ENCODE measurements at regions not wholly inside any gene's neighbourhood (a gene's known extent, or its start where the extent isn't known, plus 50 kb on each side); places are given as distances from the start of the nearest gene placed in this dataset.
"Not testable (repeated sequence)": the region's sequence is repeated elsewhere in the genome, so short reads cannot be mapped to it uniquely, and the experiment has no call there.

DNA sequence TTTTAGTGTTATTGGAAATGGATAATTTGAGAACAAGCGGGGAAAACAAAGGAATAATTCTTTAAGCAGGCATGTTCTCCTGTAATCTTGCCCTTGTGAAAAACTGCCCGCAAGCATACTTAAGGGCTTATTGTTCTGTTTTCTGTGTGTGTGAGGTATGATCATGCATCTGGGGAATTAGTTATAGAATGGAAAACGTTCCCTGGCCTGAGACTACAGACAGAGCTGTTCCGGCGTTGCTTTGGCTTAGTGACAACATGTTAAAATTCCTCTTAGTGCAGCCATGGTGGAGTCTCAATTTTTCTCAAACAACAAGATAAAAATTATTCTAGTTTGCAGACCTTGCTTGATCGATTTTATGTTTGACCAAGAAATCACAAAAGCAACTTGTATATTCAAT, 560.2 kb upstream of the SPRY2 start:
- Mint-ChIP-seq H3K4me1 (no peaks in the 10 kb centered on the region), H3K27me3 (no peaks in the 10 kb centered on the region), H3K9me3 (peaks cover 3% of the 10 kb centered on the region), H3K36me3 (no peaks in the 10 kb centered on the region), H3K27ac (no peak overlapping the region), H3K4me3 (no peak overlapping the region)
- ATAC-seq (ENCODE audit: low read depth): no peak
- DNase-seq (ENCODE audit: low spot score in 2 of 2): no peak

DNA sequence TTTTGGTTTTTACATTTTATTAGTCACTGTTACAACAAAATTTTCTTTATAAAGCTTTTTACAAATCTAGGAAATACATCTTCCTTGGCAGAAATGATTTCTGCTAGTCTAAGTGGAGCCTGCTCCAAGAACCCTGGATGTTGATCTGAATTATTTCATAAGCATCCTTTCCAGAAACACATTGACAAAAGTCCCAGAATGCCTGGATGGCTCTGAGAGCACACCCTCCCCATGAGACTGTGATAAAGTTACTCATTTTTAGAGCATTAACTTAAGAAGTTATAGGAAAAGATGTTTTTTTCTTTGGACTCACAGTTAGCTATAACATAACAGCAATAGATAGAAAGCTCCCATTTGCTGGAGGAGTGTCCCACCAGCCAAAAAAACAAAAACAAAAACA, 559.6 kb upstream of the SPRY2 start:
- no peak for DNase-seq (ENCODE audit: low spot score in 2 of 2)
- Mint-ChIP-seq H3K27ac (no peak overlapping the region), H3K4me3 (no peak overlapping the region), H3K36me3 (no peaks in the 10 kb centered on the region), H3K9me3 (peaks cover 3% of the 10 kb centered on the region), H3K4me1 (no peaks in the 10 kb centered on the region), H3K27me3 (no peaks in the 10 kb centered on the region)
- ATAC-seq (ENCODE audit: low read depth): no peak

DNA sequence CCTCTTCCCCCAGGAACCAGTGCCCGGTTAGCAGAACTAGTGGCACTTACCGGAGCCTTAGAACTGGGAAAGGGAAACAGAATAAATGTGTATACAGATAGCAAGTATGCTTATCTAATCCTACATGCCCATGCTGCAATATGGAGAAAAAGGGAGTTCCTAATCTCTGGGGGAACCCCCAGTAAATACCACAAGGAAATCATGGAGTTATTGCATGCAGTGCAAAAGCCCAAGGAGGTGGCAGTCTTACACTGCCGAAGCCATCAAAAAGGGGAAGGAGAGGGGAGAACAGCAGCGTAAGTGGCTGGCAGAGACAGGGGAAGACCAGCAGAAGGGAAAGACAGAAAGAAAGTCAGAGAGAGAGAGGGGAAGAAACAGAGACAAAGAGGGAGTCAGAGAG, 556.7 kb upstream of the SPRY2 start:
- DNase-seq (ENCODE audit: low spot score in 2 of 2); H3K4me3 Mint-ChIP-seq; H3K9me3 Mint-ChIP-seq; H3K27ac Mint-ChIP-seq; H3K27me3 Mint-ChIP-seq; H3K4me1 Mint-ChIP-seq; ATAC-seq (ENCODE audit: low read depth); H3K36me3 Mint-ChIP-seq: not testable (repeated sequence)

DNA sequence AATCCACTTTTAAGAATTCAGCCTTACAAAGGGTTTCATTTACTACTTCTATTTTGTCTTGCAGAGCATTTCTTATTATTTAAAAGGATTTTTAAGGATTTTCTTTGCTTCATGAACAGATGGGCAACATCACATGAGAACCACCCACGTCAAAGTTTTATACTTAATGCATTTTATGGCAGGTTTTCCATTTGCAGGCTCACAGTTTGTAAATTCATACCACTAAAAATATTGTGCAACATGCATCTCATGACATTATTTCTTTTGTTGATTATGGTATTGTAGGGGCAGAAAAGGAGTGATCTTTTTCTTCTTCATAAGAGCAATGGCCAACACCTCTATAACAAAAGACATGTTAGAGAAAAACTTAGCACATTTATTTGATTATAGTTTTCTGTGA, 554.0 kb upstream of the SPRY2 start:
- ATAC-seq (ENCODE audit: low read depth) (no peak), DNase-seq (ENCODE audit: low spot score in 2 of 2) (no peak)
- Mint-ChIP-seq H3K27me3 (no peaks in the 10 kb centered on the region), H3K36me3 (no peaks in the 10 kb centered on the region), H3K27ac (no peak overlapping the region), H3K4me3 (no peak overlapping the region), H3K9me3 (peaks cover 3% of the 10 kb centered on the region), H3K4me1 (no peaks in the 10 kb centered on the region)

DNA sequence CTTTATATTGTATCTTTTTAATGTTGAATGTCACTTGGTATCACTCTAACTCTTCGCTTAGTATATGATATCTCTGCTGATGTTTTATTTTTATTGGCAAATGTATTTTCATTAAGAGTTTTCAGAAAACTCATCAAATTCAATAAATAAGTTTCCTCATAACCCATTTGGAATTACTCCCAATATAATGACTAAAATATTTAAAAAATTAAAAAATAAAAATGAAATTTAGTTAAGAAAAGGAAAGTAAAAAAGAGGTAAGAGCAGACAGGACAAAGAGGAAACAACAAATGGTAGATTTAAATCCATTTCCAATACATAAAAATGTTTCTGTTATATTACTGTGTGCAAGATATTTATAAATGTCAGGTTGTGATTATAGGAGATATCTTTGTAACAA, 548.9 kb upstream of the SPRY2 start:
- no peak for ATAC-seq (ENCODE audit: low read depth)
- Mint-ChIP-seq H3K9me3 (no peaks in the 10 kb centered on the region), H3K27me3 (no peaks in the 10 kb centered on the region), H3K4me3 (no peak overlapping the region), H3K4me1 (no peaks in the 10 kb centered on the region), H3K36me3 (no peaks in the 10 kb centered on the region), H3K27ac (no peak overlapping the region)
- no peak for DNase-seq (ENCODE audit: low spot score in 2 of 2)

DNA sequence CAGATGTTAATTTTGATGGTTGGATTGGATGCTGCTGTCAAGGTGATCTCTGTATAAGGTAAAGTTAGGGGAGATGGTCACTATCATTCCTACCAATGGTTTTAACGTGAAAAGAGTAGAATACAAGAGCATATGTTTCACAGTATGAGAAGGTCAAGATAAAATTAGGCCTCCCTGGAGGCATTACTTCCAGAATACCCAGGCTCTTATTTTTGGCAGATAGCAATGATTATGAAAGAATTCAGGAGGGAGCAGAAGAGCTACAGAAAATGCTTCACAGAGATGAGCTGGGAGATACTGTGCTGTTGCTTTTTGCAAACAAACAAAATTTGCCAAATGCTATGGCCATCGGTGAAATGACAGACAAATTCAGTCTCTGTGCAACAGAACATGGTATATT, 547.5 kb upstream of the SPRY2 start:
- no peaks in the 10 kb centered on the region for H3K36me3 Mint-ChIP-seq
- no peak overlapping the region for H3K27ac Mint-ChIP-seq
- ATAC-seq (ENCODE audit: low read depth) (no peak), DNase-seq (ENCODE audit: low spot score in 2 of 2) (no peak)
- H3K4me3 Mint-ChIP-seq: no peak overlapping the region
- H3K4me1 Mint-ChIP-seq: no peaks in the 10 kb centered on the region
- no peaks in the 10 kb centered on the region for H3K27me3 Mint-ChIP-seq
- no peaks in the 10 kb centered on the region for H3K9me3 Mint-ChIP-seq

DNA sequence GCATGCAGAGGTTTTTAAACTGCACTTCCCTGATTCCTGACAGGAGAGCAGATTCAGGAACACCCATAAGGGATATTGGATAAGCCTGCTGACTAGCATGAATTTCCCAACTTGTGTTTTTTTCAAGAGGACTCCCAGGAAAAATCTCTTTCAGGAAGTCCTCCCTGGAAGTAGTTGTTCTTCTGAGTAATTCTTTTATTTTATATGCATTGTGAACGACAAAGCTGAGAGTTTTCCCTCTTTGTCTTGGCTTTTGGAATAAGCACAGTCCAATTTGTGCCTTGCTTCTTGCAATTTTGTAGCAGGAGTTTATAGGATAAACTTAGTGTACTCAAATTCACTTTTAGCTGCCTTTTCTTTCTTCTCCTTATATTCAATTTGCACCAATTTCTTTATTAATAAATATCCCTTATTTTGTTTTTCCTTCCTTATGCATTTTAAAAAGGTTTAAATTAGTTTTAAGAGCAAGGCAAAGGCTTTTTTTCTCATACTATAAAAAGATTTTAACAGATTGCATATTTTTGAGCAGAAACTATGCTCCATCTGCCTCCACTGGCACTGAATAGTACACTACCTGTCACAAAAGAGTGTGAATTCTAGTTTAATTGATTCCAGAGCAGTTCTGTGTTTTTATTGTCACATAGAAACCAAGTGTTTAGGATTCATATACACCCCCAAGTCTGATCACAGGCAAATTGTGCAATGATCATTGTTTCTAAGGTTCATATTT, 543.3 kb upstream of the SPRY2 start:
- no peak overlapping the region for H3K27ac Mint-ChIP-seq
- DNase-seq (ENCODE audit: low spot score in 2 of 2) (no peak), ATAC-seq (ENCODE audit: low read depth) (no peak)
- H3K9me3 Mint-ChIP-seq: no peaks in the 10 kb centered on the region
- H3K27me3 Mint-ChIP-seq: no peaks in the 10 kb centered on the region
- H3K4me3 Mint-ChIP-seq: no peak overlapping the region
- H3K36me3 Mint-ChIP-seq: no peaks in the 10 kb centered on the region
- H3K4me1 Mint-ChIP-seq: no peaks in the 10 kb centered on the region

DNA sequence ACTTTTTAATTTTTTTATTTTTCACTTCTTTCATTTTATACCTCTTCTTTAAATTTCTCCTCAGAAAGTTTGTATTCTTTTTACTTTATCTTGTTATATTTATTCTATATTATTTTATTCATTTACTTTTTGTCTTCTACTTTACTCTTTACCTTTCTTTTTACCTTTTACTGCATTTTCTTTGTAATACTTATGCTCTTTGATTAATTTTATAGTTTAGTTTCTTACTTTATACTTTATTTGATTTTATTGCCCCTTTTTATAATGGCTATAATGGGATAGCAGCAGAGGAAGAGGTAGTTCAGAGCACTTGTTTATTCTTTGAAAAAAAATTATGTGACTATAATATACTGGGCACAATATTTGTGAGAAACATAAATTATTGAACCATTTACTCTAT, 542.6 kb upstream of the SPRY2 start:
- ATAC-seq (ENCODE audit: low read depth) (no peak), DNase-seq (ENCODE audit: low spot score in 2 of 2) (no peak)
- no peak overlapping the region for H3K4me3 Mint-ChIP-seq

DNA sequence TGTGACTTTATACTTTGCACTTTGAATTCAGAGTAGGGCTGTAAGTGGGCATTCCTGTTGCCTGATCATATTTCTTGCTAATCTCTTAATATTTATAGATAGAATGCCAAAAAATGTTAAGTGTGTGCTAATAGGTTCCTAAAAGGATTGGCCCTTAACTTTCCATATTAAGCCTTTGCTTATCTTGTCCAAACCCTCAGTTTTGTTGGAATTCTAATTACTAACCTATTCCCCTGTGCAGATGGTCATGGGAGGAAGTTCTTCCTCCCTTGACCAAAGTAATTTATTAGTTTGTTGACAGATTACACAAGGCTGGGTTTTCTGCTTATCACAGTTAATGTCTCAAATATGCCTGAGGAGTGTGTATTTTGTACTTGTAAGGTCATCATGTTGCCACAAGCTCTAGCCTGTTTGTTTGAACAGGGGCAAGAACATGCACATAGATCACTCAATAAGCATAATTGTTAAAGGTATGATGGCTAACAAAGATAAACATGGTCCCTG, 541.1 kb upstream of the SPRY2 start:
- no peaks in the 10 kb centered on the region for H3K27me3 Mint-ChIP-seq
- no peaks in the 10 kb centered on the region for H3K9me3 Mint-ChIP-seq
- DNase-seq (ENCODE audit: low spot score in 2 of 2) (no peak), ATAC-seq (ENCODE audit: low read depth) (no peak)
- no peaks in the 10 kb centered on the region for H3K36me3 Mint-ChIP-seq
- no peak overlapping the region for H3K27ac Mint-ChIP-seq
- H3K4me3 Mint-ChIP-seq: no peak overlapping the region
- H3K4me1 Mint-ChIP-seq: no peaks in the 10 kb centered on the region

More for the DNA sequence above, 542.6 kb upstream of the SPRY2 start:
- H3K4me1 Mint-ChIP-seq: no peaks in the 10 kb centered on the region
- H3K27me3 Mint-ChIP-seq: no peaks in the 10 kb centered on the region
- H3K27ac Mint-ChIP-seq: no peak overlapping the region
- no peaks in the 10 kb centered on the region for H3K9me3 Mint-ChIP-seq
- H3K36me3 Mint-ChIP-seq: no peaks in the 10 kb centered on the region

DNA sequence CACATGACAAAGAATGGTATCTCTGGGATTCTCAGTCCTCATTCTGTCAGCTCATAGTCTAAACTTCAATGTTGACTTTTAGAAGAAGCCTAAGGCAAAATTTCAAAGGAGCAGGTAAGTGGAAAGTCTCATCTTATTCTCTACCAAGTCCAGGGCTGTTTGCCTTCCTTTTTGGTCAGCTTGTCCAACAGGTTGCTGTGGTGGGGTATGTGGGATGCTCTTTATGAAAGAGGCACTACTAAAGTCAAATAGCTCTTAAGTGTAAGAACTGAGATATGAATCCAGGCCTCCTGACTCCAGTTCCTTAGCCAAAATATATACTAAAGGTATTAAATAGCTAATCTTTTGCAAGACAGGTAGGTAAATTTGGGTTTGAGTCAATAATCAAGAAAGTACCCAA, 540.6 kb upstream of the SPRY2 start:
- Mint-ChIP-seq H3K27ac (no peak overlapping the region), H3K4me1 (no peaks in the 10 kb centered on the region), H3K36me3 (no peaks in the 10 kb centered on the region), H3K9me3 (no peaks in the 10 kb centered on the region), H3K27me3 (no peaks in the 10 kb centered on the region), H3K4me3 (no peak overlapping the region)
- DNase-seq (ENCODE audit: low spot score in 2 of 2) (no peak), ATAC-seq (ENCODE audit: low read depth) (no peak)

DNA sequence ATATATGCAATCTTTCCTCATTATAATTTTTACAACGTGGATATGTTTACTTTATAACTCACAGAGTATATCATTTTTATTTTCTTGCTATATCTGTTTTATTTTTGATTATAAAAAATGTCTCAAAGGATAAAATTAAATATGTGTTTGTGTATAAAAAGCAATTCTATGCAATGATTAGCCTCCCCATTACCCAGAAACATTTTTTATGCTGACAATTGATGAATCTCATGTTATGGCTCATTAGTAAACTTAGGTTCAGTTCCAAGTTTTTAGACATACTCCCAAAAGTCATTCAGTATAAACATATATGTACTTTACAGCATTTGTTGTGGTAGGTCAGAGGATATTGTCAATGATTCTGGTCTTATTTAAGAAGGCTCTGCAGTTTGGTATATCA, 540.1 kb upstream of the SPRY2 start:
- Mint-ChIP-seq H3K9me3 (no peaks in the 10 kb centered on the region), H3K4me1 (no peaks in the 10 kb centered on the region), H3K4me3 (no peak overlapping the region), H3K27me3 (no peaks in the 10 kb centered on the region), H3K27ac (no peak overlapping the region), H3K36me3 (no peaks in the 10 kb centered on the region)
- DNase-seq (ENCODE audit: low spot score in 2 of 2) (no peak), ATAC-seq (ENCODE audit: low read depth) (no peak)

DNA sequence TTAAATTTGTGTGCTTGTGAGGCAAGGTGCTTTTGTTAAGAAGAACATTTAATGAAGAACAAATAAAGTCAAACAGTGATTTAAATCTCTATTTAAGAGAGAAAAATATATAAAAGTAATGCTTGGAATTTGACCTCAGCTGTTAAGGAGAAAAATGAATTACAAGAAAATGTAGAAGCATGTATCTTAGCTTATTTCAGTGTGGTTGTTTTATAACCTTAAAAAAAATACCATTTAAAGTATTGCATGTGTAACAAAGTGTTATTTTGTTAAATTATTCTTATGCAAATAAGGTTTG, 537.0 kb upstream of the SPRY2 start:
- no peak for ATAC-seq (ENCODE audit: low read depth)
- Mint-ChIP-seq H3K27me3 (no peaks in the 10 kb centered on the region), H3K9me3 (no peaks in the 10 kb centered on the region), H3K4me3 (no peak overlapping the region), H3K4me1 (no peaks in the 10 kb centered on the region), H3K36me3 (no peaks in the 10 kb centered on the region), H3K27ac (no peak overlapping the region)
- DNase-seq (ENCODE audit: low spot score in 2 of 2): no peak

DNA sequence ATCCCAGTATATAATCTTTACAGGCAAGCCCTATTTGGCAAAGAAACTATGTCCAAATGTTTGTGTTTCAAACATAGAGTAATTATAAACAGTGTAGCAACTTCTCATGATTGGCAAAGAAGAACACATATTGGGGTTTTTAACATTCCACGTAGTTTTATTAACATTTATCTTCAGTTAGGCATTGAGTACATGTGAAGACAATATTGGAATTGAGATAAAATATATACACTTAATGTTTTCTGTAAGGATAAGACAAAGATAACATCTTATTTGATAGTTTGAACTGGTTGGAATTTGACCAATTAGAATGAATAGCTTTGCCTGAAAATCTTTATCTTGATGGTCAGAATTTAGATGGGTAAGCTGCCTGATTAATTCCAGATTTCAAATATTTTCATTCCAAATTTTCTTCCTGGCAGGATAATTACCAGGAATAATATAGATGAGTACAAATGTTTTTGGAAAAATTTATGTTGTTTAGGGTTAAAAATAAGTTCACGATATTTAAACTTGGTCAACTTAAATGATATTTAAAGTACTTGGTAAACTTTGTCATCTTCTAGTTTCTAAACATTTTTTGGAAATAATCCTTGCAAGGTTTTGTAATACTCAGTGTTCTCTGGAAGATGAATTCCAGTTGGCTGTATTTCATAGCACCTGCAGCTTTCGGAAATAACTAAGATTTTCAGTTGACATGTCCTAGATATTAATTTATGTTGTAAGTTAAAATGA, 536.5 kb upstream of the SPRY2 start:
- no peak for DNase-seq (ENCODE audit: low spot score in 2 of 2)
- ATAC-seq (ENCODE audit: low read depth): no peak
- no peaks in the 10 kb centered on the region for H3K4me1 Mint-ChIP-seq
- no peak overlapping the region for H3K27ac Mint-ChIP-seq
- no peaks in the 10 kb centered on the region for H3K27me3 Mint-ChIP-seq
- no peaks in the 10 kb centered on the region for H3K36me3 Mint-ChIP-seq
- H3K4me3 Mint-ChIP-seq: no peak overlapping the region
- no peaks in the 10 kb centered on the region for H3K9me3 Mint-ChIP-seq

DNA sequence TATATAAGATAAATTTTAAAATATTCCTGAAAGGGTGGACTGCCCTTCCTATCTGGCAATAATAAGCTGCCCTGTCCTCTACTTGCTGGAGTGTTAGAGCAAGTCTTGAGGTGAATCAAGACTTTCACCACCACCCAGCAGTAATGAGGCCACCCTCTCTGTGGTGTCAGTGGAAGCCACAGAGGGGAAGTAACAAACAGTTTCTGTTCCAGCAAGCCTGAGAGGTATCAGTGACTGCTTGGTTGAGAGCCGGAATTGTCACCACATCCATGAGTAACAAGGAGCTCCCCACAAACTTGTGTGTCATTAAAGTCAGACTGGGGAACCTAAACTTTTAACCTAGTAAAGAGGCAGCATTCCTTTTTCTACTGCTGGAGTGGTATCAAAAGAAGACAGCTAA, 532.7 kb upstream of the SPRY2 start:
- Mint-ChIP-seq H3K9me3 (no peaks in the 10 kb centered on the region), H3K4me1 (no peaks in the 10 kb centered on the region), H3K27me3 (no peaks in the 10 kb centered on the region), H3K36me3 (no peaks in the 10 kb centered on the region), H3K27ac (no peak overlapping the region), H3K4me3 (no peak overlapping the region)
- no peak for DNase-seq (ENCODE audit: low spot score in 2 of 2)
- peak; percentile 49 for ATAC-seq (ENCODE audit: low read depth)

DNA sequence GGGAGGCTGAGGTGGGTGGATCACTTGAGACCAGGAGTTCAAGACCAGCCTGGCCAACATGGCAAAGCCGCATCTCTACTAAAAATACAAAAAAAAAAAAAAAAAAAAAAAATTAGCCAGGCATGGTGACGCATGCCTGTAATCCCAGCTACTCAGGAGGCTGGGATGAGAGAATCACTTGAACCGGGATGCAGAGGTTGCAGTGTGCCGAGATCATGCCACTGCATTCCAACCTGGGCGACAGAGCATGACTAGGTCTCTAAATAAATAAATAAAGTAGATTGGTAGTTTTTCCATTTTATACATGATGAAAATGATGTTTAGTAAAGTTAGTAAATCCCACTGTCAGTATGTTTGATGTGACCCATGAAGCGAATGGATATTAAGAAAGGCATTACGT, 531.0 kb upstream of the SPRY2 start:
- H3K4me3 Mint-ChIP-seq; H3K27me3 Mint-ChIP-seq; H3K36me3 Mint-ChIP-seq; H3K9me3 Mint-ChIP-seq; H3K27ac Mint-ChIP-seq; DNase-seq (ENCODE audit: low spot score in 2 of 2); H3K4me1 Mint-ChIP-seq; ATAC-seq (ENCODE audit: low read depth): not testable (repeated sequence)

Measured in memory B cell (primary cell).